Psoas muscle (tissue), 7 donors: ENCODE measurements at regions not wholly inside any gene's neighbourhood (a gene's known extent, or its start where the extent isn't known, plus 50 kb on each side); places are given as distances from the start of the nearest gene placed in this dataset.

Source experiments
- ATAC-seq, 4 donors: fragments of 200-7000 bp; cut with Tn5 transposase; one replicate each; pipeline ENCODE4 v1.9.1; 2020; ENCODE audit warnings: moderate library complexity in 3 of 4, mild to moderate bottlenecking in 2 of 4
- DNase-seq, 2 donors: peaks; one replicate each; pipeline ENCODE4 v3.0.0-alpha.2; 2020
- H3K27ac ChIP-seq: fragments of 200-600 bp; one replicate; pipeline ENCODE4 v1.8.0; 2022
- H3K27me3 ChIP-seq, 3 donors: fragments of 200-600 bp in 1 of 3; one replicate each; pipeline versions ENCODE4 v1.6.1 to v1.8.0; 2013 to 2022; ENCODE audit warnings: low read length in 2 of 3, mild to moderate bottlenecking in 2 of 3, moderate library complexity in 1 of 3; ENCODE audit not compliant: insufficient read depth in 3 of 3
- H3K36me3 ChIP-seq, 2 donors: fragments of 200-600 bp in 1 of 2; one replicate each; pipeline versions ENCODE4 v1.6.1 to v1.8.0; 2013 to 2022; ENCODE audit warnings: low read depth in 1 of 2, mild to moderate bottlenecking in 1 of 2, moderate library complexity in 1 of 2; ENCODE audit not compliant: insufficient read depth in 1 of 2
- H3K4me1 ChIP-seq: fragments of 200-600 bp; one replicate; pipeline ENCODE4 v1.8.0; 2022
- H3K4me3 ChIP-seq: fragments of 200-600 bp; one replicate; pipeline ENCODE4 v1.8.0; 2022; ENCODE audit warnings: mild to moderate bottlenecking
- H3K9me3 ChIP-seq: fragments of 200-600 bp; one replicate; pipeline ENCODE4 v1.8.0; 2022
- CTCF ChIP-seq: fragments of 200-600 bp; IDR thresholded peaks from one replicate; pipeline ENCODE4 v1.8.0; 2022; ENCODE audit warnings: antibody characterized with exemption
- WGBS, 3 donors: extraction: QIAGEN DNeasy Blood & Tissue Kit; methylation state at CpG; one replicate each; pipeline versions ENCODE4 v1.1.6 to v1.1.7; 2013; 5-methylcytosine and 5-hydroxymethylcytosine counted together
- intact Hi-C, 2 donors: fragments of 100-400 bp; cut with DNase I; formaldehyde crosslinking; loops; one replicate each; pipeline versions ENCODE4 v1.11.0 to v1.14.2; 2022
- donor health status: healthy with polysubstance abuse.
- donor health status: DM: no; HTN: no; CAD: no; lungs with moderate emphysema.
- donor health status: Bipolar disorder and iron deficiency.
- donor health status: healthy.
- donor health status: DM: yes; HTN: yes; CAD: no.
- donor health status: DM: no; HTN: no; CAD: no.
- donor health status: DM: yes; HTN: yes; CAD: no.

DNA sequence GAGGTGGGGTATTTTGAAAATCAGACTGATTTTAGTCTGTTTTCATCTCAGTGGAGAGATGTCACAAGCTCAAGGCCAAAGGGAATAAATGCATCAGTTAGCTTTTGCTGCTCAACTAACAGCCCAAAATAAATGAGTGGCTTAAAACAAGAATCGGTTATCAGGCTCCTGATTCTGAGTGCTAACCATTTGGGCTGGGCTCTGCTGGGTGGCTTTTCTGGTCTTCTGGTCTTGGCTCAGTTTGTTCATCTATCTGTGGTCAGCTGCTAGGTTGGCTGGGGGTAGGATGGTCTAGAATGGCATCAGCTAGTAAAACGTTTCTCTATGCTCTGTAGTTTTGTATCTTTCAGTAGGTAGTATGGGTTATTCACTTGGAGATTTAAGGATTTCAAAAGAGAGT is 357.5 kb upstream of the JAG1 start:
- ATAC-seq = no peak
- Histone ChIP-seq H3K27me3 (no peaks in the 10 kb centered on the region), H3K9me3 (no peaks in the 10 kb centered on the region), H3K27ac (no peak overlapping the region), H3K4me3 (no peak overlapping the region), H3K36me3 (no peaks in the 10 kb centered on the region), H3K4me1 (no peaks in the 10 kb centered on the region)
- no peak for TF ChIP-seq CTCF
- WGBS, 3 donors = 88 to 94% (median 90%) methylated on average over 2 of the region's 2 CpGs
- DNase-seq = no peak
- intact Hi-C loops = no loop called here

- no peaks in the 10 kb centered on the region for H3K9me3 ChIP-seq
- H3K27me3 ChIP-seq = no peaks in the 10 kb centered on the region
- DNase-seq = no peak
- no peak overlapping the region for H3K27ac ChIP-seq
- no peaks in the 10 kb centered on the region for H3K4me1 ChIP-seq
- TF ChIP-seq CTCF = no peak
- ATAC-seq = no peak
- no peaks in the 10 kb centered on the region for H3K36me3 ChIP-seq
- intact Hi-C loops = no loop called here
- no peak overlapping the region for H3K4me3 ChIP-seq
- WGBS, 3 donors = 78 to 82% (median 80%) methylated on average over 3 of the region's 3 CpGs
Observed at GRCh38 chr20:11032611-11033010, 358.8 kb upstream of the JAG1 start.

GRCh38 chr20:11034025-11034424 is 360.2 kb upstream of the JAG1 start:
- H3K27me3 ChIP-seq = no peaks in the 10 kb centered on the region
- TF ChIP-seq CTCF = no peak
- no peak overlapping the region for H3K27ac ChIP-seq
- WGBS, 3 donors = 98 to 99% (median 99%) methylated on average over 3 of the region's 3 CpGs
- H3K9me3 ChIP-seq = no peaks in the 10 kb centered on the region
- H3K4me1 ChIP-seq = no peaks in the 10 kb centered on the region
- intact Hi-C loops = no loop called here
- no peaks in the 10 kb centered on the region for H3K36me3 ChIP-seq
- H3K4me3 ChIP-seq = no peak overlapping the region
- ATAC-seq = no peak
- DNase-seq = no peak

DNA sequence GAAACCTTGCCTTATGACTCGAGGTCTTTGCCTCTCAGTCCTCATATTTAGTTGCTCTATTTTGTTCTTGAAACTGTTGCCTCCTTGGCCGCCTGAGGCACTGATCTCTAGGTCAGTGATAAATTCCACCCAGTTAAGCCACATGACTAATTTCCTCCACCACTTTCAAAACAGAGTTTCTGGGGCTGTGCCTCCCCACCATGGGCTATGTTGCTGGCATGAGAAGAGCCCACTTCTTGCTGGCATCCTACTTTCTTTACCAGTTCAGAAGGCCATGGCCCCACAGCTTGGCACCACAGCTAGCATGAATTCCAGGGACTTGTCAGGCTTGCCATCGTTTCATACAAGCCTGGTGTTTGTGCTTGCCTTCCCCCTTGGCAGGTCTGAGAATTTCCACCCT is 361.4 kb upstream of the JAG1 start:
- ATAC-seq = no peak
- intact Hi-C loops = no loop called here
- WGBS, 3 donors = 33 to 45% (median 42%) methylated on average over 3 of the region's 3 CpGs

More for the DNA sequence above, 361.4 kb upstream of the JAG1 start:
- Histone ChIP-seq H3K27me3 (no peaks in the 10 kb centered on the region), H3K36me3 (no peaks in the 10 kb centered on the region), H3K9me3 (no peaks in the 10 kb centered on the region), H3K4me3 (no peak overlapping the region), H3K27ac (no peak overlapping the region), H3K4me1 (no peaks in the 10 kb centered on the region)
- no peak for DNase-seq
- TF ChIP-seq CTCF = no peak
